ENCODE measurements at regions not wholly inside any gene's neighbourhood (a gene's known extent, or its start where the extent isn't known, plus 50 kb on each side); places are given as distances from the start of the nearest gene placed in this dataset.
"Not testable (repeated sequence)": the region's sequence is repeated elsewhere in the genome, so short reads cannot be mapped to it uniquely, and the experiment has no call there.

GRCh38 chr5:39629946-39630345, 205.2 kb upstream of the DAB2 start:
- no peak for DNase-seq

GRCh38 chr5:39628348-39628747, 203.6 kb upstream of the DAB2 start:
- DNase-seq, result no peak

GRCh38 chr5:39624890-39625289, 200.1 kb upstream of the DAB2 start:
- DNase-seq, result no peak

- DNase-seq, result no peak
These were observed 199.6 kb upstream of the DAB2 start for GRCh38 chr5:39624268-39624886.

- no peak for DNase-seq
These were observed 198.6 kb upstream of the DAB2 start for GRCh38 chr5:39623291-39623865.

GRCh38 chr5:39622281-39622680, 197.5 kb upstream of the DAB2 start:
- DNase-seq, result no peak

- DNase-seq, result no peak
These were observed 194.5 kb upstream of the DAB2 start for GRCh38 chr5:39619168-39619818.

GRCh38 chr5:39618391-39618790, 193.6 kb upstream of the DAB2 start:
- no peak for DNase-seq

GRCh38 chr5:39616131-39616530, 191.4 kb upstream of the DAB2 start:
- no peak for DNase-seq

GRCh38 chr5:39611076-39611475, 186.3 kb upstream of the DAB2 start:
- not testable (repeated sequence) for DNase-seq

- DNase-seq, result no peak
These were observed 183.2 kb upstream of the DAB2 start for GRCh38 chr5:39608024-39608423.

GRCh38 chr5:39606591-39606990, 181.8 kb upstream of the DAB2 start:
- DNase-seq, result no peak

GRCh38 chr5:39605588-39606575, 181.1 kb upstream of the DAB2 start:
- DNase-seq, result no peak

- no peak for DNase-seq
These were observed 180.4 kb upstream of the DAB2 start for GRCh38 chr5:39605145-39605544.

GRCh38 chr5:39604491-39604890, 179.7 kb upstream of the DAB2 start:
- no peak for DNase-seq

GRCh38 chr5:39599721-39600431, 175.1 kb upstream of the DAB2 start:
- peak; percentile 31 for DNase-seq

GRCh38 chr5:39598661-39599248, 174.0 kb upstream of the DAB2 start:
- DNase-seq, result no peak

GRCh38 chr5:39588179-39588578, 163.4 kb upstream of the DAB2 start:
- DNase-seq, result no peak

- no peak for DNase-seq
These were observed 162.9 kb upstream of the DAB2 start for GRCh38 chr5:39587675-39588074.

- no peak for DNase-seq
These were observed 161.4 kb upstream of the DAB2 start for GRCh38 chr5:39586185-39586584.

GRCh38 chr5:39584927-39585326, 160.1 kb upstream of the DAB2 start:
- DNase-seq, result no peak
